Neural cell (in vitro differentiated cells): ENCODE measurements at regions not wholly inside any gene's neighbourhood (a gene's known extent, or its start where the extent isn't known, plus 50 kb on each side); places are given as distances from the start of the nearest gene placed in this dataset.
"Not testable (repeated sequence)": the region's sequence is repeated elsewhere in the genome, so short reads cannot be mapped to it uniquely, and the experiment has no call there.

ENCODE experiments used
- H2AFZ ChIP-seq: fragments of 200-600, 300-800 bp; sonication (generic), shearing (Covaris generic); 2 replicates; pipeline ENCODE4 v1.6.0; 2014; ENCODE audit warnings: low read depth, mild to moderate bottlenecking, antibody characterized with exemption, low read length, moderate library complexity
- H3F3A ChIP-seq: fragments of 200-600 bp; shearing (Covaris generic); 2 replicates; pipeline ENCODE4 v1.6.1; 2016; ENCODE audit warnings: mild to moderate bottlenecking, moderate library complexity, mixed read lengths, antibody characterized with exemption, low read length; ENCODE audit not compliant: insufficient read depth, poor library complexity, severe bottlenecking
- H3K27ac ChIP-seq: fragments of 200-600, 300-800 bp; sonication (generic), shearing (Covaris generic); 2 replicates; pipeline ENCODE4 v1.5.1; 2014; ENCODE audit warnings: mild to moderate bottlenecking, low read length, moderate library complexity
- H3K27me3 ChIP-seq: fragments of 300-800, 200-600 bp; sonication (generic), shearing (Covaris generic); 2 replicates; pipeline ENCODE4 v1.6.0; 2014; ENCODE audit warnings: mild to moderate bottlenecking, low read depth, low read length, moderate library complexity; ENCODE audit not compliant: insufficient read depth
- H3K36me3 ChIP-seq: fragments of 300-800, 200-600 bp; sonication (generic), shearing (Covaris generic); 2 replicates; pipeline ENCODE4 v1.5.1; 2014; ENCODE audit warnings: mild to moderate bottlenecking, antibody characterized with exemption, low read length, moderate library complexity; ENCODE audit not compliant: insufficient read depth
- H3K4me2 ChIP-seq: fragments of 300-800, 200-600 bp; sonication (generic), shearing (Covaris generic); 2 replicates; pipeline ENCODE4 v1.6.0; 2014; ENCODE audit warnings: mild to moderate bottlenecking, low read length
- H3K4me3 ChIP-seq: fragments of 300-800, 200-600 bp; sonication (generic), shearing (Covaris generic); 2 replicates; pipeline ENCODE4 v1.5.1; 2014; ENCODE audit warnings: mild to moderate bottlenecking, low read length, moderate library complexity
- H3K79me2 ChIP-seq: fragments of 200-600 bp; shearing (Covaris generic); replicated peaks from 2 replicates; pipeline ENCODE4 v1.6.0; 2014; ENCODE audit warnings: mild to moderate bottlenecking, low read length, moderate library complexity; ENCODE audit not compliant: insufficient read depth
- H3K9ac ChIP-seq: fragments of 300-800, 200-600 bp; sonication (generic), shearing (Covaris generic); 2 replicates; pipeline ENCODE4 v1.6.1; 2016; ENCODE audit warnings: mild to moderate bottlenecking, low read length, mixed read lengths
- H3K9me2 ChIP-seq: fragments of 200-600 bp; shearing (Covaris generic); 2 replicates; pipeline ENCODE4 v1.6.1; 2016; ENCODE audit warnings: mild to moderate bottlenecking, low read length, mixed read lengths; ENCODE audit not compliant: insufficient read depth
- H3K9me3 ChIP-seq: fragments of 200-600, 300-800 bp; sonication (generic), shearing (Covaris generic); 2 replicates; pipeline ENCODE4 v1.6.1; 2016; ENCODE audit warnings: mild to moderate bottlenecking, mixed run types, low read length, moderate library complexity, mixed read lengths
- H4K20me1 ChIP-seq: fragments of 200-600 bp; shearing (Covaris generic); 2 replicates; pipeline ENCODE4 v1.6.1; 2016; ENCODE audit warnings: mild to moderate bottlenecking, mixed run types; ENCODE audit not compliant: insufficient read depth
- EP300 ChIP-seq: fragments of 450-650 bp; conservative IDR thresholded peaks from 2 replicates; pipeline ENCODE4 v1.6.1; 2014; ENCODE audit warnings: antibody characterized with exemption, mild to moderate bottlenecking, moderate library complexity; ENCODE audit not compliant: poor library complexity, severe bottlenecking
- EZH2 ChIP-seq: fragments of 200-600, 300-800 bp; shearing (Covaris generic), sonication (generic); IDR thresholded peaks from 2 replicates; pipeline ENCODE4 v1.6.1; 2014; ENCODE audit warnings: antibody characterized with exemption, low read length, borderline replicate concordance, mild to moderate bottlenecking; ENCODE audit not compliant: insufficient read depth, poor library complexity, severe bottlenecking
- MXI1 ChIP-seq: fragments of 450-650 bp; conservative IDR thresholded peaks from 2 replicates; pipeline ENCODE4 v1.6.1; 2014; ENCODE audit warnings: antibody characterized with exemption, mild to moderate bottlenecking; ENCODE audit not compliant: poor library complexity, severe bottlenecking
- POLR2AphosphoS5 ChIP-seq: IDR thresholded peaks from 2 replicates; pipeline ENCODE4 v1.6.1; 2012
- RAD21 ChIP-seq: fragments of 450-650 bp; conservative IDR thresholded peaks from 2 replicates; pipeline ENCODE4 v1.6.1; 2014; ENCODE audit warnings: antibody characterized with exemption, mild to moderate bottlenecking, moderate library complexity
- SMC3 ChIP-seq: fragments of 450-650 bp; conservative IDR thresholded peaks from 2 replicates; pipeline ENCODE4 v1.6.1; 2014; ENCODE audit warnings: antibody characterized with exemption, mild to moderate bottlenecking, moderate library complexity; ENCODE audit not compliant: poor library complexity
- TAF1 ChIP-seq: IDR thresholded peaks from 2 replicates; pipeline ENCODE4 v1.6.1; 2012; ENCODE audit warnings: low read depth
- TF ChIP-seq, protein P1 (sequence below): fragments of 450-650 bp; IDR thresholded peaks from 2 replicates; pipeline ENCODE4 v1.5.1; 2014; ENCODE audit warnings: antibody characterized with exemption, mild to moderate bottlenecking, moderate library complexity; ENCODE audit not compliant: poor library complexity, severe bottlenecking
- TF ChIP-seq, protein P2 (sequence below): IDR thresholded peaks from 2 replicates; pipeline ENCODE4 v1.6.1; 2012; ENCODE audit warnings: borderline replicate concordance

DNA sequence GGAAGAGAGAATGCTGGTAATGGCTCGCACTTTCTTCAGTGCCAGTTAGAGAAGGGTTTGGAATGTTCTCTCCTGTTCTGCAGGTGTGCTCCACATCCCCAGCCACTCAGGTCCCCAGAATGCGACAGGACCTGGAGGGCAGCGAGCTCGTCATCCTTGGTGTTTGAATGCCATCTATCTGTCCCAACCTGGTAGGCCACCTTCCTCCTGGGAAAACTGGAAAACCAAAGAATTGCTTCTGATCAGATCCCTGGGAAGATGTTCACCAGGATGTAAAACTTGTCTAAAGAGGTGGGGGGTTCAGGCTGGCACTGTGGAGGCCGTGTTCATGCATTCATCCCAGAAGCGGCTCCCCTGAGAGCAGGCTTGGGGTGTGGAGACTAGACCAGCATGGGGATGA is 379.5 kb downstream of the GLRX3 start:
- Histone ChIP-seq H3K27ac (no peak overlapping the region), H3K9ac (no peak overlapping the region), H3K9me2 (no peaks in the 10 kb centered on the region), H3K4me2 (no peak overlapping the region), H3K79me2 (no peaks in the 10 kb centered on the region), H3K9me3 (no peaks in the 10 kb centered on the region), H4K20me1 (no peaks in the 10 kb centered on the region), H2AFZ (no peak overlapping the region), H3K27me3 (no peaks in the 10 kb centered on the region), H3K4me3 (no peak overlapping the region), H3K36me3 (no peaks in the 10 kb centered on the region), H3F3A (no peaks in the 10 kb centered on the region)
- TF ChIP-seq EP300 = no peak

DNA sequence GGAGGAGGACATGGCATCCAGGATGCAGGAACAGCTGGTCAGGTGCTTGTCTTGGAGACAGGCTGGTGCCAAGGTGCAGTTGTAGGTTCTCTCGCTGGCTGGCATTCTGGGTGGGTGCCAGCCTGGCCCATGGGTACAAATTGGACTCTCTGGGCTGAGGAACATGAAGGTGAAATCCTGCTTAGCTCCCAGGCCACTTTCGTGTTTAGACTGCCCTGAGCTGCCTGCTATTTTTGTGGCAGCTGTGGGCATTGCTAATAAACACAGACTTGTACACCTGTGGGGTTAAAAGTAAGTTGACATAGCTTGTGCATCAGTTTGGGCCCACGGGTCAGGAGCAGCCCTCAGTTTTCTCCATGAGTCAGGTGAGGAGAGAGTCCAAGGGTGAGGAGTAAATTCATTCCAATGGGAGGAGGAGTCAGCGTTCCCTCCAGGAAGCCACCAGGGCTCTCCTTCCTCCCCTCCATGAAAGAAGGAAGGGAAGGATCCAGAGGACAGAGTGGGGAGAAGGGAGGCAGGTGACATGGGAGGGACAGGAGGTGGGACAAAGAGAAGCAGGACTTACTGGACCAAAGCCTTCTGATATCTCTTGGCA is 380.0 kb downstream of the GLRX3 start:
- H2AFZ ChIP-seq = no peak overlapping the region
- no peaks in the 10 kb centered on the region for H3K9me3 ChIP-seq
- H3K36me3 ChIP-seq = no peaks in the 10 kb centered on the region
- no peaks in the 10 kb centered on the region for H4K20me1 ChIP-seq
- no peaks in the 10 kb centered on the region for H3K9me2 ChIP-seq
- no peaks in the 10 kb centered on the region for H3K79me2 ChIP-seq
- H3K4me2 ChIP-seq = no peak overlapping the region
- no peak overlapping the region for H3K9ac ChIP-seq
- H3F3A ChIP-seq = no peaks in the 10 kb centered on the region
- no peak for TF ChIP-seq POLR2AphosphoS5
- TF ChIP-seq, protein P1, sequence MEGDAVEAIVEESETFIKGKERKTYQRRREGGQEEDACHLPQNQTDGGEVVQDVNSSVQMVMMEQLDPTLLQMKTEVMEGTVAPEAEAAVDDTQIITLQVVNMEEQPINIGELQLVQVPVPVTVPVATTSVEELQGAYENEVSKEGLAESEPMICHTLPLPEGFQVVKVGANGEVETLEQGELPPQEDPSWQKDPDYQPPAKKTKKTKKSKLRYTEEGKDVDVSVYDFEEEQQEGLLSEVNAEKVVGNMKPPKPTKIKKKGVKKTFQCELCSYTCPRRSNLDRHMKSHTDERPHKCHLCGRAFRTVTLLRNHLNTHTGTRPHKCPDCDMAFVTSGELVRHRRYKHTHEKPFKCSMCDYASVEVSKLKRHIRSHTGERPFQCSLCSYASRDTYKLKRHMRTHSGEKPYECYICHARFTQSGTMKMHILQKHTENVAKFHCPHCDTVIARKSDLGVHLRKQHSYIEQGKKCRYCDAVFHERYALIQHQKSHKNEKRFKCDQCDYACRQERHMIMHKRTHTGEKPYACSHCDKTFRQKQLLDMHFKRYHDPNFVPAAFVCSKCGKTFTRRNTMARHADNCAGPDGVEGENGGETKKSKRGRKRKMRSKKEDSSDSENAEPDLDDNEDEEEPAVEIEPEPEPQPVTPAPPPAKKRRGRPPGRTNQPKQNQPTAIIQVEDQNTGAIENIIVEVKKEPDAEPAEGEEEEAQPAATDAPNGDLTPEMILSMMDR = no peak
- TF ChIP-seq TAF1 = no peak
- no peak for TF ChIP-seq RAD21
- TF ChIP-seq, protein P2, sequence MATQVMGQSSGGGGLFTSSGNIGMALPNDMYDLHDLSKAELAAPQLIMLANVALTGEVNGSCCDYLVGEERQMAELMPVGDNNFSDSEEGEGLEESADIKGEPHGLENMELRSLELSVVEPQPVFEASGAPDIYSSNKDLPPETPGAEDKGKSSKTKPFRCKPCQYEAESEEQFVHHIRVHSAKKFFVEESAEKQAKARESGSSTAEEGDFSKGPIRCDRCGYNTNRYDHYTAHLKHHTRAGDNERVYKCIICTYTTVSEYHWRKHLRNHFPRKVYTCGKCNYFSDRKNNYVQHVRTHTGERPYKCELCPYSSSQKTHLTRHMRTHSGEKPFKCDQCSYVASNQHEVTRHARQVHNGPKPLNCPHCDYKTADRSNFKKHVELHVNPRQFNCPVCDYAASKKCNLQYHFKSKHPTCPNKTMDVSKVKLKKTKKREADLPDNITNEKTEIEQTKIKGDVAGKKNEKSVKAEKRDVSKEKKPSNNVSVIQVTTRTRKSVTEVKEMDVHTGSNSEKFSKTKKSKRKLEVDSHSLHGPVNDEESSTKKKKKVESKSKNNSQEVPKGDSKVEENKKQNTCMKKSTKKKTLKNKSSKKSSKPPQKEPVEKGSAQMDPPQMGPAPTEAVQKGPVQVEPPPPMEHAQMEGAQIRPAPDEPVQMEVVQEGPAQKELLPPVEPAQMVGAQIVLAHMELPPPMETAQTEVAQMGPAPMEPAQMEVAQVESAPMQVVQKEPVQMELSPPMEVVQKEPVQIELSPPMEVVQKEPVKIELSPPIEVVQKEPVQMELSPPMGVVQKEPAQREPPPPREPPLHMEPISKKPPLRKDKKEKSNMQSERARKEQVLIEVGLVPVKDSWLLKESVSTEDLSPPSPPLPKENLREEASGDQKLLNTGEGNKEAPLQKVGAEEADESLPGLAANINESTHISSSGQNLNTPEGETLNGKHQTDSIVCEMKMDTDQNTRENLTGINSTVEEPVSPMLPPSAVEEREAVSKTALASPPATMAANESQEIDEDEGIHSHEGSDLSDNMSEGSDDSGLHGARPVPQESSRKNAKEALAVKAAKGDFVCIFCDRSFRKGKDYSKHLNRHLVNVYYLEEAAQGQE = no peak
- TF ChIP-seq EP300 = no peak
- TF ChIP-seq MXI1 = no peak
- no peak for TF ChIP-seq EZH2
- TF ChIP-seq SMC3 = no peak
- no peak overlapping the region for H3K27ac ChIP-seq
- H3K27me3 ChIP-seq = no peaks in the 10 kb centered on the region
- H3K4me3 ChIP-seq = no peak overlapping the region

DNA sequence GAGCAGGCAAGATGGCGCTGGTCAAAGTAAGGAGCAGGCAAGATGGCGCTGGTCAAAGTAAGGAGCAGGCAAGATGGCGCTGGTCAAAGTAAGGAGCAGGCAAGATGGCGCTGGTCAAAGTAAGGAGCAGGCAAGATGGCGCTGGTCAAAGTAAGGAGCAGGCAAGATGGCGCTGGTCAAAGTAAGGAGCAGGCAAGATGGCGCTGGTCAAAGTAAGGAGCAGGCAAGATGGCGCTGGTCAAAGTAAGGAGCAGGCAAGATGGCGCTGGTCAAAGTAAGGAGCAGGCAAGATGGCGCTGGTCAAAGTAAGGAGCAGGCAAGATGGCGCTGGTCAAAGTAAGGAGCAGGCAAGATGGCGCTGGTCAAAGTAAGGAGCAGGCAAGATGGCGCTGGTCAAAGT is 382.7 kb downstream of the GLRX3 start:
- H4K20me1 ChIP-seq, H3F3A ChIP-seq, H3K4me2 ChIP-seq, H3K4me3 ChIP-seq, H2AFZ ChIP-seq, H3K9ac ChIP-seq, H3K27me3 ChIP-seq, H3K27ac ChIP-seq, H3K9me2 ChIP-seq, H3K36me3 ChIP-seq, H3K9me3 ChIP-seq, H3K79me2 ChIP-seq: not testable (repeated sequence)
